Dendritic cell treated with granulocyte-macrophage colony-stimulating factor and Interleukin-4, amounts not matched to agents 40 ng/mL and 50 ng/mL, for 4 days (primary cell): ENCODE measurements at regions not wholly inside any gene's neighbourhood (a gene's known extent, or its start where the extent isn't known, plus 50 kb on each side); places are given as distances from the start of the nearest gene placed in this dataset.

Source experiments
- H3K27ac Mint-ChIP-seq: one replicate; pipeline ENCODE4 v1.8.0; 2022; ENCODE audit warnings: mild to moderate bottlenecking, mixed read lengths
- H3K27me3 Mint-ChIP-seq: one replicate; pipeline ENCODE4 v1.8.0; 2022; ENCODE audit warnings: mild to moderate bottlenecking, mixed read lengths
- H3K36me3 Mint-ChIP-seq: one replicate; pipeline ENCODE4 v1.8.0; 2022; ENCODE audit warnings: low read depth, mixed read lengths
- H3K4me1 Mint-ChIP-seq: one replicate; pipeline ENCODE4 v1.8.0; 2022; ENCODE audit warnings: low read depth, mixed read lengths
- H3K4me3 Mint-ChIP-seq: one replicate; pipeline ENCODE4 v1.8.0; 2022; ENCODE audit warnings: mild to moderate bottlenecking, moderate library complexity, mixed read lengths
- H3K9me3 Mint-ChIP-seq: one replicate; pipeline ENCODE4 v1.8.0; 2022; ENCODE audit warnings: mixed read lengths
- intact Hi-C: fragments of 100-400 bp; cut with micrococcal nuclease; formaldehyde crosslinking; loops from one replicate; pipeline ENCODE4 v1.15.0; 2022

- no peaks in the 10 kb centered on the region for H3K36me3 Mint-ChIP-seq
- H3K9me3 Mint-ChIP-seq = no peaks in the 10 kb centered on the region
Observed at GRCh38 chr11:112367461-112367860, 106.8 kb upstream of the PLET1 start.

DNA sequence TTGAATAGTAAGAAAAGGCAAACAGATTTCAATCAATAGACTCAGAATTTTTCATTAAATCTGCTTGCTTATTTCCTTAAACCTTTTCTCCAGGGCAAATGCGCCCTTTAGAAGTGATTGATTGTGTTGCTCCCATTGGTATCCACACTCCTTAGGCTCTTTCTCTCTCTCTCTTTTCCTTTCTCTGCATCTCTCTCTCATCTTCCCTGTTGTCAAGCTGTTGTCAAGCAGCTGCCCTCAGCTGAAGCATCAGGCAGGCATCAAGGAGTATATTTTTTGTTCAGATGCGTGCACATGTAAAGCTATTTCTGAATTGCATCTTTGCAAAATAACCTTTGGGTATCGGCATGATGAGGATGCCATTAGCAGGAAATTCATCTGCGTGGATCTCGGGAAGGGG, 107.2 kb upstream of the PLET1 start:
- Mint-ChIP-seq H3K9me3 (no peaks in the 10 kb centered on the region), H3K27ac (no peak overlapping the region), H3K36me3 (no peaks in the 10 kb centered on the region), H3K4me3 (no peak overlapping the region), H3K27me3 (no peaks in the 10 kb centered on the region), H3K4me1 (no peaks in the 10 kb centered on the region)
- intact Hi-C loops = no loop called here

More at GRCh38 chr11:112367461-112367860, 106.8 kb upstream of the PLET1 start:
- intact Hi-C loops = no loop called here
- Mint-ChIP-seq H3K4me1 (no peaks in the 10 kb centered on the region), H3K4me3 (no peak overlapping the region), H3K27me3 (no peaks in the 10 kb centered on the region), H3K27ac (no peak overlapping the region)

- no peaks in the 10 kb centered on the region for H3K36me3 Mint-ChIP-seq
- intact Hi-C loops = no loop called here
- no peak overlapping the region for H3K4me3 Mint-ChIP-seq
- no peaks in the 10 kb centered on the region for H3K4me1 Mint-ChIP-seq
- no peaks in the 10 kb centered on the region for H3K27me3 Mint-ChIP-seq
- H3K27ac Mint-ChIP-seq = no peak overlapping the region
- H3K9me3 Mint-ChIP-seq = no peaks in the 10 kb centered on the region
Observed at GRCh38 chr11:112368381-112368780, 107.7 kb upstream of the PLET1 start.

GRCh38 chr11:112369374-112369773, 108.7 kb upstream of the PLET1 start:
- intact Hi-C loops = no loop called here
- no peaks in the 10 kb centered on the region for H3K27me3 Mint-ChIP-seq

GRCh38 chr11:112369916-112370315, 109.3 kb upstream of the PLET1 start:
- no peaks in the 10 kb centered on the region for H3K4me1 Mint-ChIP-seq
- H3K9me3 Mint-ChIP-seq = no peaks in the 10 kb centered on the region
- intact Hi-C loops = loop anchor here (5.0 kb wide), 1 partner anchor 742 kb away; no protein-coding TSS in a partner anchor
- no peak overlapping the region for H3K27ac Mint-ChIP-seq
- no peak overlapping the region for H3K4me3 Mint-ChIP-seq
- H3K36me3 Mint-ChIP-seq = no peaks in the 10 kb centered on the region
- no peaks in the 10 kb centered on the region for H3K27me3 Mint-ChIP-seq

More at GRCh38 chr11:112369374-112369773, 108.7 kb upstream of the PLET1 start:
- H3K4me1 Mint-ChIP-seq = no peaks in the 10 kb centered on the region
- no peaks in the 10 kb centered on the region for H3K36me3 Mint-ChIP-seq
- no peak overlapping the region for H3K27ac Mint-ChIP-seq
- H3K4me3 Mint-ChIP-seq = no peak overlapping the region
- H3K9me3 Mint-ChIP-seq = no peaks in the 10 kb centered on the region

GRCh38 chr11:112374486-112375140, 114.0 kb upstream of the PLET1 start:
- no peaks in the 10 kb centered on the region for H3K9me3 Mint-ChIP-seq
- no peak overlapping the region for H3K27ac Mint-ChIP-seq
- H3K36me3 Mint-ChIP-seq = no peaks in the 10 kb centered on the region
- H3K4me1 Mint-ChIP-seq = no peaks in the 10 kb centered on the region
- H3K4me3 Mint-ChIP-seq = no peak overlapping the region
- intact Hi-C loops = loop anchor here (5.0 kb wide), 1 partner anchor 738 kb away; no protein-coding TSS in a partner anchor
- H3K27me3 Mint-ChIP-seq = no peaks in the 10 kb centered on the region

GRCh38 chr11:112377946-112378345, 117.3 kb upstream of the PLET1 start:
- intact Hi-C loops = no loop called here
- no peaks in the 10 kb centered on the region for H3K36me3 Mint-ChIP-seq
- H3K4me3 Mint-ChIP-seq = no peak overlapping the region
- no peak overlapping the region for H3K27ac Mint-ChIP-seq
- no peaks in the 10 kb centered on the region for H3K27me3 Mint-ChIP-seq
- H3K9me3 Mint-ChIP-seq = no peaks in the 10 kb centered on the region
- H3K4me1 Mint-ChIP-seq = no peaks in the 10 kb centered on the region

DNA sequence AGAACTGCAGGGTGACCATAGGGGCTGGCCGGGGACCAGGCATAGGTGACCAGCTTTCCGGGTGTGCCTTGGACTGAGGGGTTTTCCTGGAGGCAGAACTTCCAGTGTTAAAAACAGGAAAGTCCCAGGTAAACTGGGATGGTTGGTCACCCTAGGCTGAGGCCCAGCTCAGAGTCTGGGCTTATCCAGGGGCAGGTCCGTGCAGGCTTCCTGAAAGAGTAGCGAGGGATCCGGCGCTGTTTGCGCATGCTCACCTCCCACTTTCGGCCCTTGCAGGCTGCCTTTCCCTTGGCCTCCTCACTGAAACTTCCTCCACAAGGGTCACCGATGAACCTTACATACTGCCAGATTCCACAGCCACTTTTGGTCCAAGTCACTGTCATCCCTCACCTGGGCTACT, 119.8 kb upstream of the PLET1 start:
- no peak overlapping the region for H3K27ac Mint-ChIP-seq
- H3K9me3 Mint-ChIP-seq = no peaks in the 10 kb centered on the region
- H3K27me3 Mint-ChIP-seq = no peaks in the 10 kb centered on the region
- H3K4me3 Mint-ChIP-seq = no peak overlapping the region
- H3K4me1 Mint-ChIP-seq = no peaks in the 10 kb centered on the region
- no peaks in the 10 kb centered on the region for H3K36me3 Mint-ChIP-seq
- intact Hi-C loops = loop anchor here (5.0 kb wide), 1 partner anchor 48 kb away; no protein-coding TSS in a partner anchor

GRCh38 chr11:112381578-112381977, 120.9 kb upstream of the PLET1 start:
- Mint-ChIP-seq H3K4me1 (no peaks in the 10 kb centered on the region), H3K4me3 (no peak overlapping the region), H3K27ac (no peak overlapping the region), H3K27me3 (peaks cover 3% of the 10 kb centered on the region), H3K36me3 (no peaks in the 10 kb centered on the region), H3K9me3 (no peaks in the 10 kb centered on the region)
- intact Hi-C loops = loop anchor here (5.0 kb wide), 1 partner anchor 49 kb away; no protein-coding TSS in a partner anchor

- Mint-ChIP-seq H3K27ac (no peak overlapping the region), H3K9me3 (no peaks in the 10 kb centered on the region), H3K4me3 (no peak overlapping the region), H3K36me3 (no peaks in the 10 kb centered on the region), H3K27me3 (peaks cover 3% of the 10 kb centered on the region), H3K4me1 (no peaks in the 10 kb centered on the region)
- intact Hi-C loops = loop anchor here (5.0 kb wide), 1 partner anchor 50 kb away; no protein-coding TSS in a partner anchor
Observed at GRCh38 chr11:112382561-112382960, 121.9 kb upstream of the PLET1 start.

DNA sequence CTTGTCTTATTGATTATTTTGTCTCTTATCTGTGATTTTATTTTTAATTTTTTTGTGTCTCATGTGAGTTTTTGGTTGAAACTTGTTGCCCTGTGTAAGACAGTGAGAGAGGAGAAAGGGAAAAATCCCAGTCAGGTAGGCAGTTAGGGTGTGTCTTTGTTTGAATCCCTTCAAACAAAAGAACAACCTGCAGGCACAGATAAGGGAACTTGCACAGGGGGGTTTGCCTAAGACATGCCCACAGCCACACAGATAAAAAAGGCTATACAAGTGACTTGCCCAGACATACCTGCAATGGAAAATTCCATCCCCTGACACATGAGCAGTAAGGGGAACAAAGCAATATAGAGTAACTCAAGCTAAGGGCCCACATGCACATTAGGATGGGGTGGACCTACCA, 127.8 kb upstream of the PLET1 start:
- Mint-ChIP-seq H3K4me1 (no peaks in the 10 kb centered on the region), H3K9me3 (peaks cover 8% of the 10 kb centered on the region), H3K27ac (no peak overlapping the region), H3K36me3 (no peaks in the 10 kb centered on the region), H3K4me3 (no peak overlapping the region), H3K27me3 (peaks cover 5% of the 10 kb centered on the region)
- intact Hi-C loops = no loop called here

DNA sequence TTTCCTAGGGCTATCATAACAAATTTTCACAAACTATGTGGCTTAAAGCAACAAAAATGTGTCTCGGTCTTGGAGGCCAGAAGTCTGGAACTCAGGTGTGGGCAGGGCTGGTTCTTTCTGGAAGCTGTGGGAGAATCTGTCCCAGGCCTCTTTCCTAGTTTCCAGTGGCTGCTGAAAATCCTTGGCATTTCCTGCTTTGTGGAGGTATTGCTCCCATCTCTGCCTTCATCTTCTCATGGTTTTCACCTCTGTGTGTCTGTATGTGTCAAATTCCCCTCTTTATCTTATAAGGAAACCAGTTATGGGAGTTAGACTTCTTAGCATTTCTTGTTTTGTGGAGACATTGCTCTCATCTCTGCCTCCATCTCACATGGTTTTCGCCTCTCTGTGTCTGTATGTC, 130.4 kb upstream of the PLET1 start:
- H3K4me3 Mint-ChIP-seq = no peak overlapping the region
- H3K27me3 Mint-ChIP-seq = peaks cover 4% of the 10 kb centered on the region
- no peak overlapping the region for H3K27ac Mint-ChIP-seq
- H3K9me3 Mint-ChIP-seq = peaks cover 8% of the 10 kb centered on the region
- intact Hi-C loops = no loop called here
- H3K36me3 Mint-ChIP-seq = no peaks in the 10 kb centered on the region
- no peaks in the 10 kb centered on the region for H3K4me1 Mint-ChIP-seq

GRCh38 chr11:112392904-112393303, 132.2 kb upstream of the PLET1 start:
- intact Hi-C loops = no loop called here
- H3K9me3 Mint-ChIP-seq = peaks cover 5% of the 10 kb centered on the region
- no peaks in the 10 kb centered on the region for H3K4me1 Mint-ChIP-seq
- peaks cover 2% of the 10 kb centered on the region for H3K27me3 Mint-ChIP-seq
- no peak overlapping the region for H3K4me3 Mint-ChIP-seq
- no peaks in the 10 kb centered on the region for H3K36me3 Mint-ChIP-seq
- H3K27ac Mint-ChIP-seq = no peak overlapping the region

- Mint-ChIP-seq H3K4me1 (no peaks in the 10 kb centered on the region), H3K27me3 (peaks cover 2% of the 10 kb centered on the region), H3K36me3 (no peaks in the 10 kb centered on the region), H3K4me3 (no peak overlapping the region), H3K27ac (no peak overlapping the region), H3K9me3 (no peaks in the 10 kb centered on the region)
- intact Hi-C loops = no loop called here
Observed at GRCh38 chr11:112394304-112394703, 133.6 kb upstream of the PLET1 start.

GRCh38 chr11:112396076-112396475, 135.4 kb upstream of the PLET1 start:
- intact Hi-C loops = no loop called here
- no peak overlapping the region for H3K4me3 Mint-ChIP-seq
- H3K4me1 Mint-ChIP-seq = no peaks in the 10 kb centered on the region
- H3K9me3 Mint-ChIP-seq = no peaks in the 10 kb centered on the region
- H3K27ac Mint-ChIP-seq = no peak overlapping the region
- H3K27me3 Mint-ChIP-seq = peaks cover 2% of the 10 kb centered on the region
- H3K36me3 Mint-ChIP-seq = no peaks in the 10 kb centered on the region
